ENCODE measurements at regions not wholly inside any gene's neighbourhood (a gene's known extent, or its start where the extent isn't known, plus 50 kb on each side); places are given as distances from the start of the nearest gene placed in this dataset.
"Not testable (repeated sequence)": the region's sequence is repeated elsewhere in the genome, so short reads cannot be mapped to it uniquely, and the experiment has no call there.

- peak in 2 of 3 experiments; percentile 13 to 25; a peak in 2 of 4 replicates for TF ChIP-seq CTCF (IDR thresholded peaks at IDR 0.05; ENCODE audit: control extremely low read depth in 1 of 3, insufficient read depth in 1 of 3, low read depth in 1 of 3, low read length in 3 of 3)
- not testable (repeated sequence) for TF ChIP-seq MAX (IDR thresholded peaks at IDR 0.05); GTF2F1 (IDR thresholded peaks at IDR 0.05; ENCODE audit: borderline replicate concordance, low read depth, low read length); SP1 (IDR thresholded peaks at IDR 0.05; ENCODE audit: low read depth, low read length)
These were observed 1559.4 kb downstream of the PCDH19 start for GRCh38 chrX:98850639-98851038.

Data from H1 (cell line).